K562 (cell line): ENCODE measurements at regions not wholly inside any gene's neighbourhood (a gene's known extent, or its start where the extent isn't known, plus 50 kb on each side); places are given as distances from the start of the nearest gene placed in this dataset.
"Not testable (repeated sequence)": the region's sequence is repeated elsewhere in the genome, so short reads cannot be mapped to it uniquely, and the experiment has no call there.

Source experiments
- EP300 ChIP-seq: IDR thresholded peaks from 2 replicates; pipeline ENCODE4 v1.6.1; 2012; ENCODE audit warnings: low read length, improper control_type of control experiment
- ZNF311 ChIP-seq: fragments of 250-450 bp; sonication (Bioruptor Pico); IDR thresholded peaks from 2 replicates; pipeline ENCODE4 v1.4.0; 2020; ENCODE audit warnings: mild to moderate bottlenecking, moderate library complexity

GRCh38 chr6:86730772-86731171, 206.6 kb upstream of the HTR1E start:
- not testable (repeated sequence) for TF ChIP-seq EP300; ZNF311 (CRISPR knock-in tag)
